Daoy (cell line): ENCODE measurements at regions not wholly inside any gene's neighbourhood (a gene's known extent, or its start where the extent isn't known, plus 50 kb on each side); places are given as distances from the start of the nearest gene placed in this dataset.
"Not testable (repeated sequence)": the region's sequence is repeated elsewhere in the genome, so short reads cannot be mapped to it uniquely, and the experiment has no call there.

Experiments
- DNase-seq: peaks from one replicate; pipeline ENCODE4 v3.0.0-alpha.2; 2015; ENCODE audit warnings: low read depth

- no peak for DNase-seq
Measured at GRCh38 chr18:43714343-43715010, 437.2 kb upstream of the SYT4 start.

DNA sequence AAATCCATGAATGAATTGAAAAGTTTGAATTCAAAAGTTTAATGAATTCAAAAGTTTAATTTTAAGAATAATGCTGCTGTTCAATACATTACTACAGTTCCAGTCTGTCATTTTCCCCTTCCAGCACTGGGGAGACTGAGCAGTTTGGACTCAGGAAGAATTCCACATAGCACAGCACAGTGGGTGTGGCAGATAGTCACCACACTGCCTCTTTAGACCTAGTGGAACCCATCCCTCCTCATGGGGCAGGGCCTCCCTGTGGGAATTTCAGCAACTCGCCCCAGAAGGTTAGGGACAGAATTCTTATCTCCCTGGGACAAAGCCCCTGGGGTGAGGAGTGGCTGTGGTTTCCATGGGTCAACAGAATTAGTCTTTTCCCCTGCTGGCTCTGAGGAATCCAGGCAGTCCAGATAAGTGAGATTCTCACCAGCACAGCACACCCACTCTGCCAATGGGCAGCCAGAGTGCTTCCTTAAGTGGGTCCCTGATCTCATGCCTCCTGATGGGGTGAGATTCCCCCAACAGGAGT is 442.0 kb upstream of the SYT4 start:
- DNase-seq: no peak

GRCh38 chr18:43720041-43720440 is 442.8 kb upstream of the SYT4 start:
- DNase-seq: no peak

GRCh38 chr18:43735570-43735969 is 458.3 kb upstream of the SYT4 start:
- DNase-seq: no peak

DNA sequence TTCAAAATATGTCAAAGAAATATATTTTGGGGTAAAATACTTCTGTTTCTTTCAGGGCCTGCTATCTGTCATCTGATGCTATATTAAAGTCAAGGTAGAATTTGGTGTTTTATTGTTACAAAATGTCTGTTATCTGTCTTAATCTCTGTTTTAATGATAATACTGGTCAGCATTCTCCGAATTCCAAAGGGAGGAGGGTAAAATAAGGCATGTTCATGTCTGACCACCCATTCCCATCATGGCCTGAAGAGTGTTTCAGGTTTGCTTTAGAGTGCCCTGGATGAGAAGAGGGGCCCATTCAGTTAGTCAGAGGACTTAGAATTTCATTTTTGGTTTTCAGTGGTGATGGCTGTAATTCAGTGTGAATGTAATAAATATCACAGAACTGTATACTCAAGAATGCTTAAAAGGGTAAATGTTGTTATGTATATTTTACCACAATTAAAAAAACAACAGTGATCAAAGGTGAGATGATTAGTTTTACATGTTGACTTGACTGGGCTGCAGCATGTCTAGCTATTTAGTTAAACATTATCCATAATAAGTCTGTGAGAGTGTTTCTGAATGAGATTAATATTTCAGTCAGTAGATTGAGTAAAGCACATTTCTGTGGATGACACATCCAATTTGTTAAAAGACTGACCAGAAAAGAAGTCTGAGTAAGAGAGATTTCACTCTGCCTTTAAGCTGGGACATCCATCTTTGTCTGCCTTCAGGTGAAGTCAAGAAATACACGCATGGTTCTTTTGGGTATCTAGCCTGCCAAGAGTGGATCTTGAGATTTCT is 467.9 kb upstream of the SYT4 start:
- no peak for DNase-seq

GRCh38 chr18:43751203-43751602 is 473.9 kb upstream of the SYT4 start:
- DNase-seq: no peak

DNA sequence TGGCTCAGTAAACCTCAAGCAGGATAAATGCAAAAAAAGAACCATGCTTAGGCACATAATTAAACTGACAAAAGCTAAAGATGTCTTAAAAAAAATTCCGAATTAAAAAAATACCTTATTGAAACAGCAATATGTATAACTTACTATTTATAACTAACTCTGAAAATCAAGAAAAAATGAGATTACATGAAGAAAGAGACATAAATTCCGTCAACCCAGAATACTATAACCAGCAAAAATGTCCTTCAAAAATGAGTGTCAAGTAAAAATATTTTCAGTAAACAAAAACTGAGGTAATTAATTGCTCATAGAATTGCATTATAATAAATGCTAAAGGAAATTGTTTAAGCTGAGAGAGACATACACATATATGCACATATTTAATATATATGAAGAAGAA is 474.5 kb upstream of the SYT4 start:
- DNase-seq: no peak

DNA sequence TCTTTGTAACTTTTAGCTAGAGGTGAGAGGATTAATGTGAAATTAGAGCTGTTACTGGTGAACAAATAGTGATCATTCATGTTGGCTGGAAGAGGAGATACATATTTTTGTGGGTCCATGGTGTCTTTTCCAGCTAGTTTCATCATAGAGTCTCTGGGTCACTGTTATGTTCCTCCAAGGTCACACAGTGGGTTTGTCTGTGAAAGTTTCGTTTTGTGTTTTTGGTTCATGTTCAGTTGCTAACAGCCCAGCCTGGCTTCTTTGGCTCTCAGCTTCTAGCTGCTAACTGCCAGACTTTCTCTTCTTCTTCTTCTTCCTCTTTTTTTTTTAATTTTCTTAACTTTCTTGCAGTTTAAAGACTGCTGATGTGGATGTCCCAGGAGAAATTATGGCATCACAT is 480.0 kb upstream of the SYT4 start:
- DNase-seq: no peak

DNA sequence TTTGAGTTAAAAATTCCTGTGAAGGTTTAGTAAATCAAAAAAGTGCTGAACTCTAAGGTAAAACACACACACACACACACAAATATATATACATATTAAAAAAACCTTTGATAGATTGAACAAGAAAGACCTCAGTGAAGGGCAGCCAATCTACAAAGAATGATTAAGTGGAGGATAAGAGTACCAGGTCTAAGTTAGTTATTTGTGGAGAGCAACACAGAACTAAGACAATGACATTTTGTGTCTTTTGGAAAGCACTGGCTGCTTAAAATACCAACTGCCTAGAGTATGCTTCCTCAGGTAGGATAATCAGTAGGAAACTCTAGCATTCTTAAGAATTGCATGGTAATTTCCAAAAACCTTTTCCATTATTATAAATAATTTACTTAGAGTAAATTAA is 481.4 kb upstream of the SYT4 start:
- DNase-seq: no peak

DNA sequence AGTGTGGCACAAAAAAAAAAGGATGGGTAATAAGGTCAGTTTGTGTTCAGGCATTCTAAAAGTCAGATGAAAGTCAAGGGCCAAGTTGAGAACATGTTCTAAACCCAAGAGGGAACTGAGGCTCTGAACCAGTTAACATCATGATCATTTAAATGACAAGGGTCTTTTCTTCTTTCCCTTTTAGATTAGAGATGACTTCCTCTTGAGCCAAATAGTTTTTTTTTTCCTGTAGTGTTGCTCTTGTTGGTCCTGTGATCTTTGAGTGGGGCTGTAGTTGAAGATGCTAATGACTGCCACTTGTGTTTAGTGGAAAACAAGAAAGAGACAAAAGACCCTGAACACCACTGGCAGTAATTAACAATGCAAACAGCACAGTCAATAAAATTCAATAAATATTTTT is 482.7 kb upstream of the SYT4 start:
- no peak for DNase-seq

- DNase-seq: no peak
Measured at GRCh38 chr18:43772907-43773306, 495.6 kb upstream of the SYT4 start.

DNA sequence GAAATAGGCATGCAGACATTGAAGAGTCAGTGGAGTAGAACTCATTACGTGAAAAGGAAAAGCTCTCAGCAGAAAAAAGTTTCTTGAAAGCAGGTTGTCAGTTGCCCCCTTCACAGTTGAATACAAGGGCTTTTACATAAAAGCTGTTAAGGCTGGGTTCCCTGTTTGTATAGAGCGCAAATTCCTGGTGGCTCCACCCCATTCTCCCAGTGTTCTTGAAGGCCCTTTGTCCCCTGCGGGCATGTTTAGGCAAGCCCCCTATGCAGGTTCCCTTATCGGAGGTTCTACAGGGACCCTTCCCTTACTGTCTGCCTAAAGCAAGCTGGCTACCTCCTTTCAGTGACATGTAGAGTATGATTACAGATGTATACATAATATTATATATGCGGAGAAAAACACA is 497.2 kb upstream of the SYT4 start:
- no peak for DNase-seq

GRCh38 chr18:43775591-43775990 is 498.3 kb upstream of the SYT4 start:
- no peak for DNase-seq

GRCh38 chr18:43776997-43777396 is 499.7 kb upstream of the SYT4 start:
- DNase-seq: no peak

GRCh38 chr18:43777636-43778304 is 500.5 kb upstream of the SYT4 start:
- no peak for DNase-seq

GRCh38 chr18:43780782-43781340 is 503.6 kb upstream of the SYT4 start:
- no peak for DNase-seq

DNA sequence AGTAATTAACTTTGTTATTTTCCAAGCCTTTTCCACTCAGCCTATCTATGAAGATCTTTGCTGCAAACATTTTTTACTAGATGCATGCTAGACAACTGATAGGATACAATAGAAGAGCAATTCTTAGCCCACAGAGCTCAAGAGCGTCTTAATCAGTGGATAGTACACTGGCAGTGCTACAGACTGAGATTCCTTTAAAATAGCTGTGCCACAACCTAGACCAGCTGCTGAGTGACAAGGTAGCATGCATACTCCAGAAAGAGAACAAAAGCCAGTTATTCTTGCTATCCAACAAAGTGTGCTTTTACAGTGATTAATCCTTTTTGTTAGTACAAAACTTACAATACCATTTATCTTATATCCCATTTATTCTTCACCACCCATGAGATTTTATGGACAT is 507.9 kb upstream of the SYT4 start:
- no peak for DNase-seq

GRCh38 chr18:43786893-43787292 is 509.6 kb upstream of the SYT4 start:
- no peak for DNase-seq

DNA sequence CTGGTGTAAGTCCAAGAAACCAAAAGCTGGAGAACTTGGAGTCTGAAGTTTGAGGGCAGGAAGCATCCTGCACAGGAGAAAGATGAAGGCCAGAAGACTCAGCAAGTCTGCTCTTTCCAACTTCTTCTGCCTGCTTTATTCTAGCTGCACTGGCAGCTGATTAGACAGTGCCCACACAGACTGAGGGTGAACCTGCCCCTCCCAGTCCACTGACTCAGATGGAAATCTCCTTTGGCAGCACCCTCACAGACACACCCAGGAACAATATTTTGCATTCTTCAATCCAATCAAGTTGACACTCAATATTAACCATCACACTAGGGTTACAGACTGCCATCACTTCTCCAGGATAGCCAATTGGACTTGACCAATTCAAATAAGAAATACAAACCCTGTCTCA is 510.4 kb upstream of the SYT4 start:
- DNase-seq: not testable (repeated sequence)

- no peak for DNase-seq
Measured at GRCh38 chr18:43789234-43790000, 512.1 kb upstream of the SYT4 start.

DNA sequence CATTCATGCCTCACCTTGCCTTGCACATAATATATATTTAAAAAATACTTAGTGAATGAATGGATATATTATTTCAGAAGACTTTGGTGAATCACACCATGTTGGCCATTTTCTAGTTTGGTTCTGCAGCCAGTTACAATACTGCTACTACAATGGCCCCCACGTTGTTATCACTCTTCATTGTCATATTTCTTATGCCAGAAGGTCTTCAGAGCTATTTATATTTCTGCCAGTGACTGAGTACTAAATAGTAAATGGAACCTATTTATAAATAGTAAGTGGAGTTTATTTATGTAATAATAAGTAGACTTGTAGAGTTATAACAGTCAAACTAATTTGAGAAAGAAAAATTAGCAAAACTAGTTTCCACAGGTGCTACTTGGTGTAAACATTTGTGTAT is 516.6 kb upstream of the SYT4 start:
- no peak for DNase-seq

DNA sequence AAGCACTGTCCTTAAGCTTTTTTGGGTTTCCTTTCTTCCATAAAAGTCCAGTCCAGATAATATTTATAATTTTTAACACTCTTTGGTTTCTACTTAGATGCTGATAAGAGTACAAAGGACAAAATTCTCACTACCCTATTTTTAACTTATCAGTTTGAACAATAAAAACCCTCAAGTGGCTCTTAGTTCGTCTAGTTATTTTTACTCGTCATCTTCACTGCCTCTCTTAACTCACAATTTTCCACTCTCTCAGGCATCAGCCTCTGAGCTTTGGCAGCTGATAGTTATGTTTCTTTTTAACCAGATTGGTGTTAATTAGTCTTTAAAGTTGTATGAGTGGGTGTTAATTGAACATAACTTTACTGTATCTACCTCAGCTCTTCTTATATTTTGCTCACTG is 517.1 kb upstream of the SYT4 start:
- DNase-seq: no peak
